ENCODE measurements at regions not wholly inside any gene's neighbourhood (a gene's known extent, or its start where the extent isn't known, plus 50 kb on each side); places are given as distances from the start of the nearest gene placed in this dataset.

DNA sequence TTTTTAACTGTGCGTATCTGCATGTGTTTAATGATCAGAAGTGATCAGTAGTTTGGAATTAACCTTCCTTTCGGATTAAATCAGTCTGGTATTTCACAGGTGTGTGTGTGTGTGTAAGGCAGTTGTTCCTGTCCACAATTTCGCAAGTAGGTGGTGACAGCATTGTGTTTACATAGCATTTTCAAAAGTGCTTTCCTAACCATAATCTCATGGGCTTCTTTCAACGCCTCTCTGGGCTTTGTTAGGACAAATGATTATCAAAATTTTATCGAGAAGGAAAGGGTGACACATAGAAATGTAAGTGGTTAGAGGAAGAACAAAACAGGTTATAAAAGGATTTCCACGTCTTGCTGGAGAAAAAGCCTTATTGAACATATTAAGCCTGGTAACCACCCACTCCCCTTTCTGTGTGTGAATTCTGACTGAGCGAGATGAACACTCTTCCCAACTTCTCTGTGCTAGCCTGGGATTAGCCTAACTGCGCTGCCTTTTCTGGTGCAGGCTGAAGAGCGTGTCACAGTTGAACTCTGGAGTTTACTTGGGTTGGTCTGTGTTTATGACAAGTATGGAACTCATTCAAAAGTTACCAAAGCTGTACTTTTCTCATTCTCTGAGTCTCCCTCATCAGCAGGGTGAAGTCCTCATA lies 292.3 kb upstream of the PITRM1 start:
- TF ChIP-seq EP300 (IDR thresholded peaks at IDR 0.05) = no peak
- TF ChIP-seq, protein P1, sequence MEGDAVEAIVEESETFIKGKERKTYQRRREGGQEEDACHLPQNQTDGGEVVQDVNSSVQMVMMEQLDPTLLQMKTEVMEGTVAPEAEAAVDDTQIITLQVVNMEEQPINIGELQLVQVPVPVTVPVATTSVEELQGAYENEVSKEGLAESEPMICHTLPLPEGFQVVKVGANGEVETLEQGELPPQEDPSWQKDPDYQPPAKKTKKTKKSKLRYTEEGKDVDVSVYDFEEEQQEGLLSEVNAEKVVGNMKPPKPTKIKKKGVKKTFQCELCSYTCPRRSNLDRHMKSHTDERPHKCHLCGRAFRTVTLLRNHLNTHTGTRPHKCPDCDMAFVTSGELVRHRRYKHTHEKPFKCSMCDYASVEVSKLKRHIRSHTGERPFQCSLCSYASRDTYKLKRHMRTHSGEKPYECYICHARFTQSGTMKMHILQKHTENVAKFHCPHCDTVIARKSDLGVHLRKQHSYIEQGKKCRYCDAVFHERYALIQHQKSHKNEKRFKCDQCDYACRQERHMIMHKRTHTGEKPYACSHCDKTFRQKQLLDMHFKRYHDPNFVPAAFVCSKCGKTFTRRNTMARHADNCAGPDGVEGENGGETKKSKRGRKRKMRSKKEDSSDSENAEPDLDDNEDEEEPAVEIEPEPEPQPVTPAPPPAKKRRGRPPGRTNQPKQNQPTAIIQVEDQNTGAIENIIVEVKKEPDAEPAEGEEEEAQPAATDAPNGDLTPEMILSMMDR (IDR thresholded peaks at IDR 0.05) = no peak
